HS-27A (cell line): ENCODE measurements at regions not wholly inside any gene's neighbourhood (a gene's known extent, or its start where the extent isn't known, plus 50 kb on each side); places are given as distances from the start of the nearest gene placed in this dataset.

ENCODE experiments used
- DNase-seq: peaks from one replicate; pipeline ENCODE4 v3.0.0-alpha.2; 2012; ENCODE audit warnings: low read depth, missing footprints

GRCh38 chr13:83327091-83327490, 555.2 kb downstream of the SLITRK1 start:
- DNase-seq, result no peak

- DNase-seq, result peak; percentile 22
These were observed 557.0 kb downstream of the SLITRK1 start for GRCh38 chr13:83325125-83325853.

GRCh38 chr13:83311886-83312577, 570.2 kb downstream of the SLITRK1 start:
- DNase-seq, result peak; percentile 23

GRCh38 chr13:83298617-83299016, 583.7 kb downstream of the SLITRK1 start:
- no peak for DNase-seq

GRCh38 chr13:83297586-83298290, 584.5 kb downstream of the SLITRK1 start:
- DNase-seq, result no peak

- no peak for DNase-seq
These were observed 586.6 kb downstream of the SLITRK1 start for GRCh38 chr13:83295686-83296085.

GRCh38 chr13:83286737-83287136, 595.5 kb downstream of the SLITRK1 start:
- DNase-seq, result no peak

GRCh38 chr13:83281654-83282053, 600.6 kb downstream of the SLITRK1 start:
- no peak for DNase-seq

GRCh38 chr13:83274679-83275078, 607.6 kb downstream of the SLITRK1 start:
- no peak for DNase-seq

GRCh38 chr13:83272652-83273240, 609.5 kb downstream of the SLITRK1 start:
- DNase-seq, result no peak

GRCh38 chr13:83272076-83272475, 610.2 kb downstream of the SLITRK1 start:
- no peak for DNase-seq

- no peak for DNase-seq
These were observed 617.0 kb downstream of the SLITRK1 start for GRCh38 chr13:83265279-83265678.

GRCh38 chr13:83248751-83249150, 633.5 kb downstream of the SLITRK1 start:
- no peak for DNase-seq

- no peak for DNase-seq
These were observed 649.6 kb downstream of the SLITRK1 start for GRCh38 chr13:83232626-83233025.

- DNase-seq, result no peak
These were observed 652.5 kb downstream of the SLITRK1 start for GRCh38 chr13:83229574-83230305.

- no peak for DNase-seq
These were observed 658.7 kb downstream of the SLITRK1 start for GRCh38 chr13:83223546-83223945.

- DNase-seq, result no peak
These were observed 660.4 kb downstream of the SLITRK1 start for GRCh38 chr13:83221813-83222241.

- DNase-seq, result no peak
These were observed 661.0 kb downstream of the SLITRK1 start for GRCh38 chr13:83221256-83221655.

GRCh38 chr13:83220241-83220640, 662.0 kb downstream of the SLITRK1 start:
- DNase-seq, result no peak

GRCh38 chr13:83219832-83220231, 662.4 kb downstream of the SLITRK1 start:
- DNase-seq, result no peak

- no peak for DNase-seq
These were observed 665.6 kb downstream of the SLITRK1 start for GRCh38 chr13:83216479-83217245.
